NCI-H510A treated with DMSO at 0.1 percent for 48 hours (cell line): ENCODE measurements at regions not wholly inside any gene's neighbourhood (a gene's known extent, or its start where the extent isn't known, plus 50 kb on each side); places are given as distances from the start of the nearest gene placed in this dataset.

Experiments
- DNase-seq: peaks from one replicate; lab custom pipeline; 2025; lab: John Stamatoyannopoulos, UW

DNA sequence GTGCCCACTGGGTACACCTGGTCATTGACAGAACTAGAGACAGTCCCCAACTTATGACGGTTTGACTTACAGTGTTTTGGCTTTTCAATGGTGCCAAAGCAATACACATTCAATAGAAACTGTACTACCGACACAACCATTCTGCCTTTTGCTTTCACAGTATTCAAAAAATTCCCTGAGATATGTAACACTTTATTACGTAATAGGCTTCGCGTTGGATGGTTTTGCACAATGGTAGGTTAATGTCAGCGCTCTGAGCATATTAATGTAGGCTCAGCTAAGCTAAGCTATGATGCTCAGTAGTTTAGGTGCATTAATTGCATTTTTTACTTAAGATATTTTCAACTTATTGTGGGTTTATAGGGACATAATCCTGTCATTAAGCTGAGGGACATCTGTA lies 105.1 kb upstream of the B3GAT1 start:
- no peak for DNase-seq

DNA sequence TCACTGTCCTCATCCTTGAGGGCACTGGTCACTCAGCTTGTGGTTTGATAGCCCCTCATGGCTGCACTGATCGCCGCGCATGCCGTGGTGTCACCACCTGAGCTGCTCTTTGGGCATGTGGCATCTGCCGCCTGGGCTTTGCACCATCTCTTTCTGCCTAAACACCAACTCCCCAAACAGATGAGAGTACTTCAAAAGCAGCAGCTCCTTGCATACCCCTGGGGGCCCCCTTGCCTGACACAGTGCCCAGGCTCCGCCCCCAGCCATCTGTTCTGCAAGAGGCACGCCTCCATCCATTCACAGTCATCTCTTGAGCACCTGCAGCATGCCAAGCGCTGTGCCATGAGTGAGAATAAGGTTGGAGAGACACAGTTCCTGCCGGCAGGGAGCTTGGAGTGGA lies 104.5 kb upstream of the B3GAT1 start:
- no peak for DNase-seq

DNA sequence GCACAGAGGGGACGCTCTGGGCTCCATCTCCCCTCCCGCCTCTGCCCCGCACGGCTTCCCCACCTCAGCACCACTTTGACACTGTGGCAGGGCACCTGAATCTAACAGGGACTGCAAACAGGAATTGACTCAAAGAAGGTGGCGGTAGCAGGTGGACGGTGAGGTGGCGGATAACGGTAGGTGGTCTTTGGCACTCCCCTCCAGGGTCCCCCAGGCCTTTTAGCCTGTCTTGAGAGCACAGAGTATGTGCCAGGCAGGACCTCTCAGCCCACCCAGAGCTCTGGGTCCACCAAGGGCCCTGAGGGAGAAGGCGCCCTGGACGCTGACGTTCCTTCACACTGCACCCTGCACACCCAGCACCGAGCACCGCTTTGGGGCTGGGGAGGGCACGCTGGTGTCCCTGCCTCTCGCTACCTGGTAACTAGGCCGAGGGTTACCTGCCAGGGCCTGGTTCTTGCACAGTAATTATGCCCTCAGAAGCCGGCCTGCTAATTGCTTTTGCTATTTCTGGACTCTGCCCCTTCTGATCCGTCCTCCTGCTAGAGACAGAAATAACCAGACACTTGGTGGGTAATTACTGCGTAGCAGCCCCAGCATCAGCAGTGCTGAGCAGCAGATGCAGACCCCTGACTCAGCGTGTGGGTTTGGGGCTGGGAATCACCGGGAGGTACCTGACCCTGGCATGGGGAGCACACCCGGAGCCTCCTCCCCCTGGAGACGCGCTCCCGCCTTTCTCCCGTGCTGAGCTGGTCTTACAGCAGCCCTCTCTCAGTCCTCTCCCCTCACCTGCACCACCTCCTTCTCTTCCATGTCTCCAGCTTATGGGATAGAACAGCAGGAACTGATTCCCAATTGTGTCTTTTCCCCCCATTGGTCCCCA lies 103.3 kb upstream of the B3GAT1 start:
- DNase-seq = no peak

DNA sequence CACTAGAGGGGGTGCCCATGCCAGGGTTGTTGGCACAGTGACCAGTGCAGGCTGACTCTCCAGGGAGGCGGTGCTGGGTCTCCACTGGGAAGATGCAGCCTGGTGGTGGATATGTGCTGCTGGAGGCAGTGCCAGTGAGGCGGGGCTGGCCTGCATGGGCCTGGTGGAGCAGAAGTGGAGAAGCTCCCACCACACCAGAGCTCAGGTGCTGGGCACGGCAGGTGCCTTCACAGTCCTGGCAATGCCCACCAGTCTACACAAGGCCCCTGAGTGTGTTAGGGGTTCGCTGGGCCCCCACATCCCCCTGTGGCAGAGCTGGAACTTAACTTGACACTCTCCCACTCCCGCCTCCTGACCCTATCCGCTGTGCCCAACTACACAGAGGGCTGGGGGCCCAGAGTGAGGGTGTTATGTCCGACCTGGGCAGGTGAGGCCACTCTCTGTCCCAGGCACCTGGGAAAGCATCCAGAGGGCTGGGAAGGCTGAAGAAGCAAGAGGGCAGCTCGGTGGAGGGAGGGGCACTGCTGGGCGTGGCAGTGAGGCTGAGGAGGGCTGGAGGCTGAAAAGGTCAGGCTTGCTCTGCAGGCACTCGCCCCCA lies 102.4 kb upstream of the B3GAT1 start:
- no peak for DNase-seq

DNA sequence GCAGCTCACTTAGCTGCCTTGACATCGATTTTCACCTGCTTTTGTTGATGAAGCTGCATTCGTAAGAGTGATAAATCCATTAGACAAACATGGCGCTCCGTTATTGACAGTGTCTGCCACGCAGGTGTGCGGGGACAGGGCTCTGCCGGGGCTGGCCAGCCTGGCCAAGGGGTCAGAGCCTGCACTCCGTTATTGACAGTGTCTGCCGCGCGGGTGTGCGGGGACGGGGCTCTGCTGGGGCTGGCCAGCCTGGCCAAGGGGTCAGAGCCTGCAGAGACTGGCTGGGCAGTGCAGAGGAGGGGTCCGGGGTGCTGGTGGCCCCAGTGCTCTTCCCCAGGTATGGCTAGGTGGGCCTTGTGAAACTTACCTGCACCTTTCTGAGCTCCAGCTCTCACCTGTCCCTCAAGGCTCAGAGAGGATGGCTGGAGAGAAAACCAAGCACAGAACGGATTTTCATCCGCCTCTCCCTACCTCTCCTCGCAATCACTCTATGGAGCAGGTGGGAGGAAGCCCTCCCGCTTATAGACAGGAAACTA lies 101.6 kb upstream of the B3GAT1 start:
- DNase-seq = no peak

DNA sequence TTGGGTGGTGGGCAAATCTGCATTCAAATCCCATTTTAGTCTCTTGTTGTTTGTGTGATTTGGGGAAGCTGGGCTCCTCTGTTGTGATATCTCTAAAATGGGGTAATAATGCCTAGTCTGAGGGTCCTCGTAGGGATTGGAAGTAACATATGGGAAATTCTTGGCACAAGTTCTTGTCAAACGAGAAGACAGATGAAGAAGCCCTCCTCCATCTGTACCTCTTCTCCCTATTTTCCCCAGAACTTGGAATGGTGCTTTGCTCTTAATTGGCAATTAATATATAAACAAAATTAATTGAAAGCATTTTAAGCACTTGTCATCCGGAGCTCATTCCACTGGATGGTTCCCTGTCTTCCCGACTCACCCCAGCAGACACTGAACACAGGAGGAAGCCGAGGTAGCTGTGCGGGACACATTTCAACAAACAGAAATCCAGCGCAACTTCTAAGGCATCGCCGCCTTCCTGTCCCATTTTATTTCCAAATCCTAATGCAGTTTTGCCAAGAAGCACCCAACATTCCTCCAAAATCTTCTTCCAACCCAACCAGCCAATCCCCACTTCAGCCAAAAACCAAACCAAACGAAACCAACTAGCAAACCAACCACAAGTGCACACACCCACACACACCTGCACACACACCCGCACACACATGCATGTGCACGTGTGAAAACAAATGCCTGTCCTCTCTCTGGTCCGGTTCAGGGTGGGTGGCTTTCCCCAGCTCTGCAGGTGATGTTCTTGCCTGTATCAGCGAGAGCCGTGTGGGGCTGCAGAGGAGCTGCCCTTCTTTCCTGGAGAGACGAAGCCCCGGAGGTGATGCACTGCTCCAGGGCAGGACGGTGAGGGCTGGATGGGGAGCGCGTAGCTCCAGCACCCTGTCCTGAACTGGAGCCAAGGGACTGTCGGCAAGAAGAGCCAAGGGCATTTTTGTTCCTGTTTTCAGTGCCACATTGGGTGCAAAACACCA lies 100.8 kb upstream of the B3GAT1 start:
- DNase-seq = no peak

DNA sequence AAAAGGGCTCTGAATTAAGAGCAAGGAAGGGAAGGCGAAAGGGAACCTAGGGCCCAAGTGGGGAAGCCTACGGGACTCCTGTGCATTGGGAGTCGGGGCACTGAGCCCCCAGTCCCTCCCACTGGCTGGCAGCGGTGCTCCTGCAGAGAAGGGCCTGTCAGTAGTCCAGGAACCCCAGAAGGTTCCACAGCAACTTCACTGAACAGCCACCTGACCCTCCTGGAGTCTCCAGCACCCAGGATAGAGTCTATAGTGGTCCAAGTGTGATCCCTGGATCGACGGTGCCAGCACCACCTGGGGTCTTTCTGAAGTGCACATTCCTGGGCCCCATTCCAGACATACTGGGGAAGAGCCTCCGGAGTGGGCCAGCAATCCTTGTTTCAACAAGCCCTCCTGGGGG lies 100.0 kb upstream of the B3GAT1 start:
- DNase-seq = no peak

DNA sequence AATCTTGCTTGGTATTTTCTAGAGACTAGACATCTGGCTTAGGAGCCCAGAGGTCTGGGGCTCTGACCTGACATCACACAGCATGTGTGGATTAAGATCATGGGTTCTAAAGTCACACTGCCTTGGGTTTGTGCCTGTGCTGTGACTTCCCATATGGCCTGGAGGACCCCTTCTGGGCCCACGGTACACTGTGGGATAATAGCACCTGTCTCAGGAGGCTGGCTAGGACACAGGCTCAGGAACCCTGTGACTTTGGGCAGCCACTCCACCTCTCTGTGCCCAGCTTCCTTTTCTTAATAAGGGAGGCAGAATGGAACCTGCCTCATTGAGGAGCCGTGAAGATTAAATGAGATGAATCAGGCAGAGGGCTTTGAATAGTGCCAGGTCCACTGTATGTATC lies 99.2 kb upstream of the B3GAT1 start:
- DNase-seq = no peak

DNA sequence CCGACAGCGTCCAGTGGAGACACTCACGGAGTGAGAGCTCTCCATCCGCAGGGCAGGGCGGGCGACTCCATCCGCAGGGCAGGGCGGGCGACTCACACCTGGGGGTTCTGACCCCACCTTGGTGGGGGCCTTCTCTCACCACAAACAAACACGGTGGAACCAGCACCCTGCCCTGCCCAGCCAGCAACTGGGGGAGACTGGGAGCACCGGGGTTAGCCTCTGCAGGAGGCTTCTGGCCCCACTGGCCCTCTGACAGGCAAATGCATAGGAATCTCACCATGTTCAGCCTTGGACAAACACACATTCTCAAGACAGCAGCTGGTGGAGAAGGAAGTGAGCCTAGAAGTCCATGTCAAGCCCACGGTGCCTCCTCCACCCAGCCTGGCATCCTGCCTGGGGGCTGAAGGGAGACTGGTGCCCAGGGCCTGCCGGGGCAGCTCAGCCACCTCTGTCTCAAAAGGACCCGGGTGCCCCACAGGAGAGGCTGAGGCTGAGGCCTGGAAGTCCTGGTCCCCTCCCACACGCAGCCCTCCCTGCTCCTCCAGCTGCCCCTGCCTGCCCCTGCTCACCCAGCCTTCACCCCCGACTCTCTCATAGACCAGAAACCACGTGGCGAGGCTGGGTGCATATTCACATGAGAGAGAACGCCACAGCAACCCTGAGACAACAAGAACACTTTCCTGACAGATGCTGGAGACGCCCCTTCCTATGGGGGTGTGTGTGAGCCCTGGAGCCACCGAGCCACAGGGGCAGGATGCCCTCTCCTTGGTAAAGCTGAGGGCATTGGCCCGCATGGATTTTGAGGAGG lies 98.4 kb upstream of the B3GAT1 start:
- no peak for DNase-seq

DNA sequence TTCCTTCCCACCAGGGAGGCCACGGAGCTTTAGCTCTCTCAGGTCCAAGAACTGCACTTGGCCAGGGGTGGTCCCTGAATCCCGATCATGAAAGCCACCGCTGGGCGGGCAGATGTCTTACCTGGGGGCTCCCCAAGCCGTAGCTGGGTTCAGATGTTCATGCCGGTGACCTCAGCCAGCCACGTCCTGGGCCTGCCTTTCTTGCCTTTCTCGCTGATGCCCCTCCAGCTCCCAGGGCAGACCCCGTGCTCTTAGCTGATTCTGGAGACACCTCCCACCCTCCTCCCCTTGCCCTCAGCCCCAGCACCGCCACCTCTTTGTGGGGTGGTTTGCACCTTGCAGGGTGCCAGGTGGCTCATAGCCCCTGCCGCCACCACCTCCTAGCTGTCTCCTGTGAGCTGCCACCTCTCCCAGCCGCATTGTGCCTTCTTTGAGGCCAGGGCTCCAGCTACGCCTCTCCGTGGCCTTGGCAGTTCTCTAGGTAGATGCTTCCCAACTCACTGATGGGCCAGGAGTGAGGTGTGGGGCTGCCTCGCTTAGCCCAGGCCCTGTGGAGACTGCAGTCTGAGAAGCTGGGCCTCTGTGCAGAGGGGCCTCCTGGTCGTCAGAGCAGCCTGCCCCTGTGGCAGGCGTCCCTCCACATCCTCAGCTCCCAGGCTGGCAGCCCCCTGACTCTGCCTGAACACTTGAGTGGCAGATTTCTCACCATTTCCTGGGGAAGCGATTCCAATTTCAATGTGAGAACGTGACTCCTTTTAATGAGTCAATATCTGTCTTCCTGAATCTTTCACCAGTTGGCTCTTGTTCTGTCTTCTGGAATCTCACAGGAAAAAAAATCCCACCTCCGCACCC lies 97.6 kb upstream of the B3GAT1 start:
- no peak for DNase-seq

DNA sequence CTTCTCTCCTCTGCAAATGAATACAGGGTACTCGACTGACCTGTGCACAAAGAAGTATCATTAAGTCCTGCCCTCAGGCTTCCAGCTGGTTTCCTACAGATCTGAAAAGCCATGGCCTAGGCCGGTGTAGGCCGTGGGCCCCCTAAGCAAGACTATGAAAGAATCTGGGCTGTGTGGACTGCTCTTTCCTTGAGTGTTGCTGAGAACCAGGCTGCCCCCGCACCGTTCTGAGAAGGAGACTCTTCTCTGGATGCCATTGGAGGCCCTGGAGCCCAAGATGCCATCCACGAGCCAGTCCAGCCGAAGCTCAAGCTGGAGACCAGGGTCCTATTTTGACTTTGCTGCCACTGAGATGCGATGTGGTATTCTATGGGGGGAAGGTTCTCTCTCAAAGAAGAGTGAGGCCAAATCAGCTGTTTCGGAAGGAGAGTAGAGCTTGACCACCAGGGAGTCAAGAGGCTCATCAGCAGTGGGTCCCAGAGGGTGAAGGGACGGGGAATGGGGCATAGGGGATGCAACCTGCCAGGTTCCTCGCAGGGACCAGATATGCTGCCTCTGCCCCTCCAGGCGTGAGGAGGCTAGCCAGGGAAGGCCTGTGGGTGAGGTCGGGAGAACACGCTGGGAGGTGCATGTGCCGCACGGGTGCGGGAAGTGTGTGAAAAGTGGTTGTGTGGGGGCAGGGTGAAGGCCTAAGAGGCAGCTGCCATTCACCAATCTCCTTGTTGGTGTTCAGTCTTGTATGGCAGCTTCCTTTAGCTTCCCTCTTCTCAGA lies 96.4 kb upstream of the B3GAT1 start:
- no peak for DNase-seq

DNA sequence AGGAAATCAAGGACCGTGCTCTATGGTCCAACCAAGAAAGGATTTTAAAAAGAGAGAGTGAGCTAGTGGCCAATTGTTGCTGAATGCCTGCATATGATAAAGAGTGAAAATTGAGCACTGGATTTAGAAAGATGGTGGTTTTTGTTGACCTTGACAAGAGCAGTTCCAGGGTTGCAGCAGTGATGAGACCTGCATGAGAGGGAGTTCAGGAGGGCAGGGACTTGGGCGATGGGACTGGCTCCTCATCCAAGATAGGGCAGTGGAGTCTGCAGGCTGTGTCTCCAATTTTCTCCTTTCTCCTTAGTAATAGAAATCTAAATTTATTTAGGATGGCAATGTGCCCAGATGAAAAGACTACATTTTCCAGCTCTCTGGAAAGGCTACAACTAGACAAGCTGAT lies 94.0 kb upstream of the B3GAT1 start:
- DNase-seq = no peak

DNA sequence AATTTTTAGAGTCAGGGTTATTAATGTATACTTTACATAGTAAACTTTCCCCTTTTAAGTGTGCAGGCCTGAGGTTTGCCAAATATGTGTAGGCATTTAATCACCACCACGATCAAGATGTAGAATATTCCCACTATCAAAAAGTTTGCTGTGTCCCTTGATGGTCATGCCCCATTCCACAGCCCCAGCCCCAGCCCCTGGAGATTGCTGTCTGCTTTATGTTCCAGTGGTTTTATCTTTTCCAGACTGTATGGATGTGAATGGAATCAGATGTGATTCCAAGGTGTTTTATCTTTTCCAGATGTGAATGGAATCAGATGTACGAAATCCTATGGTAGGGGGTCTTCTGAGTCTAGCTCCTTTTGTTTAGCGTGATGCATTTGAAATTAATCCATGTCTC lies 93.1 kb upstream of the B3GAT1 start:
- DNase-seq = no peak

DNA sequence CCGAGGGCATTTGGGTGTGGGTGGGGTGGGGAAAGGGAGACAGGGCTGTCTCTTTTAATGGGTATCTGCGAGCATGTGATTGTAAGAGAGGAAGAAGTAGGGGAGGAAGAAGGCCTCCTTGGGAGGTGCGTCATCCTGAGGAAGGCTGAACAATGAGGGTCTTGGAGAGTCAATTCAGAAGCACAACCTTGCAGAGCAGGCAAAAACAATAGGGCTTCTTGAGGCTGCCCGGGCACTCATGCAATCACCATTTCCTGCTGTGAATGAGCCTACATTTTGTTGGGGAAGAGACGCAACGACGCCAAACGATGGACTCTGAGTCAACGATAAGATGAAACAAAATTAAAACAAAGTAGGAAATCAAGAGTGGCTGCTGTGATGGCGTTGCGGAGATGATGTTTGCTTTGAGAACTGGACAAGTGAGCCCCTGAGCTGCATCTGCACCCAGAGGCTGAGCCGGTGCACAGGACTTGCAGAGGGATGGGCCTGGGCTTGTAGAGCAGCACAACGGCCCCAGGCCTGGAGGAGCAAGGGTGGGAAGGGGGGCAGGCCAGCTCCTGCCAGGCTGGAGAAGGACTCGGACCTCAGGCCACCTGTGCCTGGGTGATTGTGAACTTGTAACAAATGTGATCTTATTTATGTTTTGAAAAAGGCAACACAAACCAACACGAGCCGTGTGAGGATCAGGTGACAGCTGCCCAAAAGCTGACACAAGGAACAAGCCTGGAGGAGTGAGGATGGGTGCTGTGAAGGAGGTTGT lies 92.3 kb upstream of the B3GAT1 start:
- no peak for DNase-seq

DNA sequence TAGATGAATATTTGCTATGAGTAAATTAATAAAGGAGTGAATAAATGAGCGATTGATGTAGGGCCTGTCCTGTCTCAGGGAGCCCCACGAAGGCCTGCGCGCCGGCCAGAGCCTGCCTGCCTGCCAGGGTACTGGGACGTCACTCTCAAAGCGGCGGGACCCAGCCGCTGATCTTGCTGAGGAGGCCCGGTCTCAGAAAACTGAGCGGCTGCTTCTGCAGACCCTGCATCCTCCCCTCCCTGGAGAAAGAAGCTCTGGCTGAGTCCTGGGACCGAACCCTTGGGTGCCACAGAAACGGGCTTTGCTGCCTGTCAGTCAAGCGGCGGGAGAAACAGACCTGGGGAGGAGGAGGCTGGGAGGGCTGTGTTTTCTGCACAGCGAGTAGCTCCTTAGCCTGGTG lies 91.6 kb upstream of the B3GAT1 start:
- no peak for DNase-seq

DNA sequence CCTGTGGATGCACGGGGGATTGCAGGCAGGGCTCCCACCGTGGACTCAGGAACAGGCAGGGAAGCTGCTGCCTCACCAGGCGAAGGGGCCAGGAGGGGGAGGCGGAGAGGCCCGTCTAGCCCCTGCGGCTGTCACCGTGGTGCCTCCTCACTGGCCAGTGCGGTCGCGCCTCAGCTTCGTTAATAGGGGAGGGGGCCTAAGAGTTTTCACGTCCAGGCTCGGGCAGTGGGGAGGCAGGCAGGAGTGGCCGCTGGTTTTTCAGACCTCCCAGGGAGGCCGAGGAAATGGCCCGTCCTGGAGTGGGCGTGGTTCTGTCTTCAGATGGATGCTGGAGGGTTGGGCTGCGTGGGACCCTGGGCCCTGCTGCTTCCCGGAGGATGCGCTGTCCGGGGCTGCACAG lies 91.1 kb upstream of the B3GAT1 start:
- DNase-seq = no peak

DNA sequence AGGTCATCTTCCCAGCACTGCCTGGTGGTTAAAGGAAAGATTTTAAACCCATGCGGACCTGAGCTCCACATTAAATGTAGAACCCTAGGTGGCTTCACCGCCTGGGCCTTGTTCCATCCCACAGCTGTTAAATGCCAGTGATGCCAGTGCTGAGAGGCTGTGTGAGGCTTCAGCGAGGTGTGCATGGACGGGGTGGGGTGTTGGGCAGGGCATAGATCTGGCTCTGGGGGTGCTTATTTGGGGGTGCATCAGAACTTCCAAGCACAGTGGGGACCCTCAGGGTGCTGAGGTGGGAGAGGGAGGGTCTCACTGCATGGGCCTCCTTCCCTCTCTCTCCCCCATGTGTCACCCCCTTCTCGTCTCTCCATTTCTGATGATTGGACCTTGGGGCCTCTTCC lies 90.1 kb upstream of the B3GAT1 start:
- no peak for DNase-seq

DNA sequence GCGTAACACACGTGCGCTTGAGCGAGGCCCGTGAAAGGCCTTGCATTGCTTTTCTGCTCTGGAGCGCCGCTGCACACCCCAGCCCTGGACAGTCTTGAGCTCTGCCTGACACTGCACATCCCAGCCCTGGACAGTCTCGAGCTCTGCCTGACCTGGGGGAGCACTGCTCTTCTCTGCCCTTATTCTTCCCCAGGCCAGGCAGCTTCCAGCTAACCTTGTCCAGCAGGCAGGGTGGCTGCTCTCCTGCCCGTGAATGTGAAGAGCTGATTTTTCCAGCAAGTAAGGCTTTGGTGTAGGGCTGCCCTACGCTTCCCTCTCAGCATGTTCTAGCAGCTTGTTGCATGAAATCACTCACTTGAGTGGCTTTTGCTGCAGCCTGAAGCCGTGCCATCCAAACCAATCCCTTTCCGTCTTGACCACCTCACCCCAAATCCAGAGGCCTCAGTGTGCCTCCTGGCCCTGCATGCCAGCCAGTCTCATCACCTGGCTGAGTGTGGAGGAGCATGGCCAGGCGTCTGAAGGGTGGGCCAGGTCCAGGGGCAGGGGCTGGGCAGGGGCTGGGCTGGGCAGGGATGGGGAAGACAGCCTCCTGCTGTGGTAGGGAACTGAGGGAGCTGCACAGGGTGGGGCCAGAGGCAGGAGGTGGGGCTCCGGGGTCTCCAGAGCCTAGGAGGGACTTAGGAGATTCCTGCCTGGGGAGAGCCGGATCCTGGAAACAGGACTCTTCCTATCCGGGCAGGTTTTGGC lies 89.5 kb upstream of the B3GAT1 start:
- no peak for DNase-seq
